Subcutaneous abdominal adipose tissue (tissue), 5 donors: ENCODE measurements at regions not wholly inside any gene's neighbourhood (a gene's known extent, or its start where the extent isn't known, plus 50 kb on each side); places are given as distances from the start of the nearest gene placed in this dataset.

Source experiments
- H3K27ac ChIP-seq: one replicate; pipeline ENCODE4 v1.7.0; 2013; ENCODE audit warnings: low read depth, mild to moderate bottlenecking, inconsistent platforms, low read length, moderate library complexity
- H3K27me3 ChIP-seq, 5 donors: one replicate each; pipeline ENCODE4 v1.7.0; 2013; ENCODE audit warnings: low read length in 5 of 5, inconsistent platforms in 1 of 5; ENCODE audit not compliant: control insufficient read depth in 5 of 5, insufficient read depth in 4 of 5
- H3K36me3 ChIP-seq, 5 donors: one replicate each; pipeline ENCODE4 v1.7.0; 2013; ENCODE audit warnings: low read length in 5 of 5; ENCODE audit not compliant: control insufficient read depth in 5 of 5, insufficient read depth in 5 of 5
- H3K4me1 ChIP-seq, 5 donors: one replicate each; pipeline ENCODE4 v1.7.0; 2013; ENCODE audit warnings: low read length in 5 of 5, mild to moderate bottlenecking in 3 of 5, moderate library complexity in 1 of 5; ENCODE audit not compliant: control insufficient read depth in 5 of 5, insufficient read depth in 5 of 5
- H3K4me3 ChIP-seq, 5 donors: one replicate each; pipeline ENCODE4 v1.7.0; 2013; ENCODE audit warnings: low read length in 5 of 5, low read depth in 1 of 5
- H3K9ac ChIP-seq, 5 donors: one replicate each; pipeline ENCODE4 v1.7.0; 2013; ENCODE audit warnings: low read length in 5 of 5, mild to moderate bottlenecking in 4 of 5, moderate library complexity in 3 of 5
- H3K9me3 ChIP-seq, 5 donors: one replicate each; pipeline ENCODE4 v1.7.0; 2013; ENCODE audit warnings: low read length in 5 of 5; ENCODE audit not compliant: control insufficient read depth in 5 of 5
- donor health status: healthy.
- donor health status: healthy.
- donor health status: healthy.
- donor health status: healthy.
- donor health status: healthy.

DNA sequence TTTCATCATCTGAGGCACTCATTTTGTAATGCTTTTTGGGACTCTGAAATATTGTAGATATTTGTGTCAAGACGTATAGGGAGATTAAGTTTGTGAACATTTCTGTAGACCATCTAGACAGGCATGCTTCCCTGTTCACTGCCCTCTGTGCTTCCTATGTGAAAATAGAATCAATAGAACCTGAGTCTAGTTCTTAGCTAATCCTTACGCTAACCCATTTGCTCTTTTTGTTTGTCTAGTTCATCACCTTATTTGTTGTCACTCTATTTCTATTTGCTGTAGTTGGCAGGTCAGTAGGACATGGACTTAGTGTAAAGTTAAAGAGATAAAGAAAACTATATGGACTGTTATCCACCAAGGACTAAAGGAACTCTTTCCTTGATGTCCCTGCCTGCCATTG lies 1755.2 kb downstream of the C4orf33 start:
- H3K9me3 ChIP-seq: no peaks in the 10 kb centered on the region
- no peak overlapping the region for H3K27ac ChIP-seq
- H3K9ac ChIP-seq: no peak overlapping the region
- H3K4me1 ChIP-seq: peaks cover 0 to 11% (median 6%) of the 10 kb centered on the region in 5 donors
- H3K4me3 ChIP-seq: no peak overlapping the region
- no peaks in the 10 kb centered on the region for H3K36me3 ChIP-seq
- no peaks in the 10 kb centered on the region for H3K27me3 ChIP-seq

DNA sequence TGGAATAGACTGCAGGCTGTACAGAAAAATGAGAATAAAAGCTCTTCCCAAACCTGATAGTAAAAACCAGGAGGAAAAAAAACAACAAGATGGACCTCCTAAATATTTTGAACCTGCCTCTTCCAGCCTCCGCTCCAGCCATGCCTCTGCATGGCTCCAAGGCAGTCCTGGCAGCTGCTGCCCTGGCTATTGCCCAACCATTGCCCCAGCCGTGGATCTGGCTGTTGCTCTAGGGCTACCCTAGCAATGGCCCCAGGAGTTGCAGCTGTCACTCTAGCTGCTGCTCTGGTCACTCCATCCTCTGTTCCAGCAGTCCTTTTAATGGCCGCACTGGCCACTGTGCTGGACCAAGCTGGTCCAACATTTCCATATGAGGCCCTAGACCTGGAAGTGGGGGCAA lies 1756.0 kb downstream of the C4orf33 start:
- H3K9me3 ChIP-seq: no peaks in the 10 kb centered on the region
- H3K9ac ChIP-seq: no peak overlapping the region
- no peak overlapping the region for H3K27ac ChIP-seq
- no peaks in the 10 kb centered on the region for H3K27me3 ChIP-seq
- no peaks in the 10 kb centered on the region for H3K36me3 ChIP-seq
- H3K4me1 ChIP-seq: peaks cover 0 to 11% (median 6%) of the 10 kb centered on the region in 5 donors
- H3K4me3 ChIP-seq: no peak overlapping the region

DNA sequence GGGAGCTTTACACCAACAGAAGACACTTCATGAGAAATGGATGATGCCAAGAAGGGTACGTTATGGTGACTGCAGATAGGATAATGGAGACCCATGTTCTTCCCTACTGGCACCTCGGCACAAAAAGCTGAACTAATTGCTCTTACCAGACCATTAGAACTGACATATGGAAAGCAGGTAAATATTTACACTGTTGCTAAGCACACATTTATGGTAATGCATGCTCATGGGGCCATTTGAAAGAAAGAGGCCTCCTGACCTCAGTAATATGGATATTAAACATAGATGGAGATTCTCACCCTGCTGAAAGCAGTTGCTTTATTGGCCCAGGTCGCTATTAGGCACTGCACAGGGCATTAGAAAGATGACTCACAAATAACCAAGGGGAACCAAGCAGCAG lies 1759.6 kb downstream of the C4orf33 start:
- Histone ChIP-seq H3K36me3 (no peaks in the 10 kb centered on the region), H3K27ac (no peak overlapping the region), H3K4me3 (no peak overlapping the region), H3K9ac (no peak overlapping the region), H3K27me3 (no peaks in the 10 kb centered on the region), H3K4me1 (peaks cover 0 to 3% (median 0%) of the 10 kb centered on the region in 5 donors), H3K9me3 (peaks cover 0 to 4% (median 0%) of the 10 kb centered on the region in 5 donors)

DNA sequence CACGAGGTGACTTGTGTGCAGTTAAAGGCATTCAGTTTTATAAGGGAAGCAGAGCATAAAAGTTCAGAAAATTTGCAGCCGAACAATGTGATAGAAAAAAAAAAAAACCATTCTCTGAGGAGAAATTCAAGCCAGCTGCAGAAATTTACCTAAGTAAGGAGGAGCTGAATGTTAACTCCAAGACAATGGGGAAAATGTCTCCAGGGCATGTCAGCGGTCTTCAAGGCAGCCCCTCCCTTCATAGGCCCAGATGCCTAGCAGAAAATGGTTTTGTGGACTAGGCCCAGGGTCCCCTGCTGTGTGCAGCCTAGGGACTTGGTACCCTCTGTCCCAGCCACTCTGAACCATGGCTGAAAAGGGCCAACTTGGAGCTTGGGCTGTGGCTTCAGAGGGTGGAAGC lies 1764.0 kb downstream of the C4orf33 start:
- no peaks in the 10 kb centered on the region for H3K27me3 ChIP-seq
- H3K9me3 ChIP-seq: peaks cover 0 to 4% (median 0%) of the 10 kb centered on the region in 5 donors
- H3K36me3 ChIP-seq: no peaks in the 10 kb centered on the region
- H3K4me1 ChIP-seq: no peaks in the 10 kb centered on the region
- no peak overlapping the region for H3K4me3 ChIP-seq
- no peak overlapping the region for H3K27ac ChIP-seq
- no peak overlapping the region for H3K9ac ChIP-seq

DNA sequence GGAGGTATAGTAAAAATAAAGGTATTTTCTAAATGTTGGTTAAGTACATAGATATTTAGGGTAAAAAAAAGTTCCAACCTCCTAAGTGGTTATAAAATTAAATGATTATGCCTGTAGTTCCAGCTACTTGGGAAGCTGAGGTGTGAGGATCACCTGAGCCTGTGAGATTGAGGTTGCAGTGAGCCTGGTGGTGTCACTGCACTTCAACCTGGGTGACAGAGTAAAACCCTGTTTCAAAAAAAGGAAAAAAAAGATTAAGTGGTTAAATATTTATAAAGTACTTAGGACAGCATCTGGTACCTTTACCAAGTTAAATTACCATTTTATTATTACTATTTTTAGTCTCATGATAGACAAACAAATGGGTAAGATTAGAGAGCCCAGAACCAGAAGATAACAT lies 1801.0 kb downstream of the C4orf33 start:
- H3K36me3 ChIP-seq: no peaks in the 10 kb centered on the region
- no peaks in the 10 kb centered on the region for H3K9me3 ChIP-seq
- H3K9ac ChIP-seq: no peak overlapping the region
- H3K4me1 ChIP-seq: no peaks in the 10 kb centered on the region
- H3K27me3 ChIP-seq: no peaks in the 10 kb centered on the region
- H3K27ac ChIP-seq: no peak overlapping the region
- H3K4me3 ChIP-seq: no peak overlapping the region

DNA sequence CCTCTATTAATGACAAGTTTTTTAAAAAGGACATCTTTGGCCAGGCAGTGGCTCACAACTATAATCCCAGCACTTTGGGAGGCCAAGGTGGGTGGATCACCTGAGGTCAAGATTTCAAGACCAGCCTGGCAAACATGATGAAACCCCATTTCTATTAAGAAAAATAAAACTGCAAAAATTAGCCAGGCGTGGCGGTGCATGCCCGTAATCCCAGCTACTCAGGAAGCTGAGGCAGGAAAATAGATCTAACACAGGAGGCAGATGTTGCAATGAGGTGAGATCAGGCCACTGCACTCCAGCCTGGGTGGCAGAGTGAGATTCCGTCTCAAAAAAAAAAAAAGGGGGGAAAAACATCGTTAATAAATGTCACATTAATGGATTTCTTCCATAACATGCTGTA lies 1805.4 kb downstream of the C4orf33 start:
- no peaks in the 10 kb centered on the region for H3K9me3 ChIP-seq
- no peaks in the 10 kb centered on the region for H3K36me3 ChIP-seq
- no peaks in the 10 kb centered on the region for H3K4me1 ChIP-seq
- H3K27me3 ChIP-seq: no peaks in the 10 kb centered on the region
- no peak overlapping the region for H3K9ac ChIP-seq
- H3K27ac ChIP-seq: no peak overlapping the region
- no peak overlapping the region for H3K4me3 ChIP-seq

DNA sequence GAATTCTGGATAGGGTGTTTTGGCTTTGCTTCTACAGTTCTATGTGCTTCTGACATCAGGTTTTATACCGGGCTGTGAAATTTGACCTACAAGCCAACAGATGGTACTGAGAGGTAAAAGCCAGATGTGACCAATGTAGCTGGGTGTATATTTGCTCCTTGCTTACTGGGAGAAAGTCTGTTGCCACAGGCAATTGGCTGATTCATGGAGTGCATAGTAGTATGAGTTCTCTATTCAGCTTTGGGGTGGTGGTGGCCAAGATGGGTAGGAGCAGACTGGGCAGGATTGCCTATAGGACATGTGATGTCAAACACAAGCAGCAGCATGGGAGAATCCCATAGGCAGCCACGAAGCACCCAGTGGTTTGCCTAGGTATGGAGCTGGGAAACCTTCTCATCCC lies 1827.0 kb downstream of the C4orf33 start:
- Histone ChIP-seq H3K36me3 (no peaks in the 10 kb centered on the region), H3K9me3 (peaks cover 7 to 19% (median 14%) of the 10 kb centered on the region in 5 donors), H3K9ac (no peak overlapping the region), H3K27me3 (no peaks in the 10 kb centered on the region), H3K27ac (no peak overlapping the region), H3K4me3 (peak overlapping the region in 1 of 5 donors; percentile 44), H3K4me1 (no peaks in the 10 kb centered on the region)

DNA sequence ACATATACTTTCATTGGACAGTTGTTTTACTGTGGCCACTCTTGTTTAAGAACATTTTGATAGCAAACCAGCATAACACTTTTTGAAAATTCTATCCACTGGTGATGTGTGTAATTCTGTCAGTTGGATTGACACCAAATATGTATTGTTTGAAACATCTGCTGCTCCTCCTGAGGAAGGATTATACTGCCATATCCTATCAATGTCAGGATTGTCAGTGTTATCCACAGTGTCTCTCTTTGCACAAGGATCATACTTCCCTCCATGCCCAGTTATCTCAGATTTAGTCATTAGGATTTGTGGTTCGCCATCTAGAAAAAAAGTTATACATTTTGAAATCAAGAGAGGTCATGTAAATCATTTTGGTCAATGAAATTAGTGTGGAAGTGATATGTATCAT lies 1859.6 kb downstream of the C4orf33 start:
- Histone ChIP-seq H3K4me3 (no peak overlapping the region), H3K27ac (no peak overlapping the region)

DNA sequence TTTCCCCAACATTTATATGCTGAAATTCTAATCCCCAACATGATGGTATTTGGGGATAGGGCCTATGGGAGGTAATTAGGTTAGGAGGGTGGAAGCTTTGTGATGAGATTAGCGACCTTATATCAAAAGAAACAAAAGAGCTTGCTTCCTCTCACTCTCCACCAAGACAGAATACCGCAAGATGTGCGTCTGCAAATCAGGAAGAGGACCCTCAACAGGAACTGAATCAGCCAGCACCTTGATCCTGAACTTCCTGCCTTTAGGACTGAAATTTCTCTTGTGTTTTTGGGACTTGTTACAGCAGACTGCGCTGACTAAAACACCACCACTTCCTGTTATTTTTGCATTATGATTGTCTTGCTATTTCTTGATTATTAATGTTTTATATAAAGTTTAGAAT lies 1889.4 kb downstream of the C4orf33 start:
- no peaks in the 10 kb centered on the region for H3K27me3 ChIP-seq
- no peaks in the 10 kb centered on the region for H3K9me3 ChIP-seq
- H3K4me3 ChIP-seq: no peak overlapping the region
- H3K27ac ChIP-seq: no peak overlapping the region
- no peaks in the 10 kb centered on the region for H3K36me3 ChIP-seq
- H3K9ac ChIP-seq: no peak overlapping the region
- H3K4me1 ChIP-seq: no peaks in the 10 kb centered on the region

More for the DNA sequence above, 1859.6 kb downstream of the C4orf33 start:
- peaks cover 0 to 6% (median 0%) of the 10 kb centered on the region in 5 donors for H3K9me3 ChIP-seq
- no peak overlapping the region for H3K9ac ChIP-seq
- no peaks in the 10 kb centered on the region for H3K36me3 ChIP-seq
- no peaks in the 10 kb centered on the region for H3K27me3 ChIP-seq
- no peaks in the 10 kb centered on the region for H3K4me1 ChIP-seq

DNA sequence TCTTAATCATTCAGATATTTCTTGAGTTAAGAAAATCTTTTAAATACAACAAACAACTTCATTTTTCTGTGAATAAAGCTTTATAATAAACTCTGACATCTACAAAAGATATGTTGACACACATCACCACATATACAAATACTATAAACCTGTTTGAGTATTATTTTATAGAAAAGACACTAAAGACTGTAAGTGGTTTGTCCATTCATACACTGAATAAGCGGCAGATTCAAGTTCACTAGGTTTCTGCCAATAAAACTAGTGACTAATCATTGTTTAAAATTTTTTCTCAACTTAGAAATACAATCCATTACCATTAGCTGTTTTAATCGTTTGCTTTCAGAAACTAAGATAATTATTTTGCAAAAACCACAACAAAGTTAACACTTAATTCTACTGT lies 1900.0 kb downstream of the C4orf33 start:
- Histone ChIP-seq H3K9ac (no peak overlapping the region), H3K27ac (no peak overlapping the region), H3K36me3 (no peaks in the 10 kb centered on the region), H3K4me1 (no peaks in the 10 kb centered on the region), H3K27me3 (no peaks in the 10 kb centered on the region), H3K9me3 (no peaks in the 10 kb centered on the region), H3K4me3 (no peak overlapping the region)

DNA sequence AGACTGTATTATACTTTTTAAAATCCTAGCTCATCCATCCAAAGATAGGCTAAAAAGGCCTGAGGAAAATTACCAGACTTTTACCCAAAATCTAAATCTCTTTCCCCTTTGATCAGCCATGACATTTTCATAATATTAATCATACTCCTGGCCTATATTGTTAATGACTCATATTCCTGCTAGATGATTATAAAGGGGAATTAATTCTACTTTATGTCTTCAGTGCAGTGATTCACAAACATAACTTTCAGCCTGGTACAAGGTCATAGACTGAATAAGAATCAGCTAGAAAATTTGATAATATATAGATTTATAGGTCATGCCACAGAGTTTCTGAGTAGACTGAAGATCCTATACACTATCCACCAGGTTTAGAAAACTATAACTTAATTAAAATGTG lies 1905.4 kb downstream of the C4orf33 start:
- Histone ChIP-seq H3K27me3 (no peaks in the 10 kb centered on the region), H3K36me3 (no peaks in the 10 kb centered on the region), H3K9me3 (no peaks in the 10 kb centered on the region), H3K27ac (no peak overlapping the region), H3K4me1 (no peaks in the 10 kb centered on the region), H3K9ac (no peak overlapping the region), H3K4me3 (no peak overlapping the region)
